SK-N-SH treated with all-trans-retinoic acid at 6 μM for 48 hours (cell line): ENCODE measurements at regions not wholly inside any gene's neighbourhood (a gene's known extent, or its start where the extent isn't known, plus 50 kb on each side); places are given as distances from the start of the nearest gene placed in this dataset.

Experiments
- ATAC-seq: fragments of 200-7000 bp; cut with Tn5 transposase; 3 replicates; pipeline ENCODE4 v1.9.1; 2020; ENCODE audit warnings: mild to moderate bottlenecking, moderate library complexity
- ARNTL ChIP-seq: fragments of 450-650 bp; formaldehyde crosslinking; IDR thresholded peaks from 2 replicates; pipeline ENCODE4 v1.5.0; 2020; ENCODE audit warnings: low read depth, mild to moderate bottlenecking, moderate library complexity, borderline replicate concordance
- BACH2 ChIP-seq: fragments of 250-450 bp; sonication (Bioruptor Pico); IDR thresholded peaks from 2 replicates; pipeline ENCODE4 v1.9.0; 2021; ENCODE audit warnings: mild to moderate bottlenecking, borderline replicate concordance
- CREB5 ChIP-seq: fragments of 250-450 bp; sonication (Bioruptor Pico); IDR thresholded peaks from 2 replicates; pipeline ENCODE4 v1.5.1; 2020; ENCODE audit warnings: low read depth, mild to moderate bottlenecking, moderate library complexity
- CSDC2 ChIP-seq: fragments of 250-450 bp; sonication (Bioruptor Pico); IDR thresholded peaks from 2 replicates; pipeline ENCODE4 v1.5.0; 2020; ENCODE audit warnings: mild to moderate bottlenecking, moderate library complexity
- CSRNP3 ChIP-seq: fragments of 250-450 bp; sonication (Bioruptor Pico); IDR thresholded peaks from 2 replicates; pipeline ENCODE4 v1.5.1; 2021; ENCODE audit warnings: mild to moderate bottlenecking, moderate library complexity
- ESRRG ChIP-seq: fragments of 250-450 bp; sonication (Bioruptor Pico); IDR thresholded peaks from 2 replicates; pipeline ENCODE4 v1.6.1; 2021; ENCODE audit warnings: mild to moderate bottlenecking
- GLIS3 ChIP-seq: fragments of 250-450 bp; sonication (Bioruptor Pico); IDR thresholded peaks from 2 replicates; pipeline ENCODE4 v1.5.0; 2020; ENCODE audit warnings: mild to moderate bottlenecking, moderate library complexity
- ISL1 ChIP-seq: fragments of 250-450 bp; sonication (Bioruptor Pico); IDR thresholded peaks from 2 replicates; pipeline ENCODE4 v2.1.2; 2022; ENCODE audit warnings: mild to moderate bottlenecking, moderate library complexity
- OSR1 ChIP-seq: fragments of 250-450 bp; sonication (Bioruptor Pico); IDR thresholded peaks from 2 replicates; pipeline ENCODE4 v1.8.0; 2022; ENCODE audit warnings: moderate library complexity, mild to moderate bottlenecking, inconsistent platforms
- PATZ1 ChIP-seq: fragments of 250-450 bp; sonication (Bioruptor Pico); IDR thresholded peaks from 2 replicates; pipeline ENCODE4 v1.8.0; 2020; ENCODE audit warnings: mild to moderate bottlenecking, moderate library complexity, borderline replicate concordance
- POU6F1 ChIP-seq: fragments of 250-450 bp; sonication (Bioruptor Pico); IDR thresholded peaks from 2 replicates; pipeline ENCODE4 v1.8.0; 2021; ENCODE audit warnings: low read depth, mild to moderate bottlenecking, moderate library complexity, borderline replicate concordance
- PPARA ChIP-seq: fragments of 250-450 bp; sonication (Bioruptor Pico); IDR thresholded peaks from 2 replicates; pipeline ENCODE4 v1.5.0; 2020; ENCODE audit warnings: mild to moderate bottlenecking, borderline replicate concordance
- RARB ChIP-seq: fragments of 250-450 bp; sonication (Bioruptor Pico); IDR thresholded peaks from 2 replicates; pipeline ENCODE4 v1.8.0; 2021; ENCODE audit warnings: mild to moderate bottlenecking, moderate library complexity
- TCF4 ChIP-seq: fragments of 250-450 bp; sonication (Bioruptor Pico); IDR thresholded peaks from 2 replicates; pipeline ENCODE4 v1.8.0; 2021; ENCODE audit warnings: mild to moderate bottlenecking, moderate library complexity, borderline replicate concordance
- TOX ChIP-seq: fragments of 250-450 bp; sonication (Bioruptor Pico); IDR thresholded peaks from 2 replicates; pipeline ENCODE4 v1.8.0; 2021; ENCODE audit warnings: mild to moderate bottlenecking, moderate library complexity, borderline replicate concordance
- TSHZ2 ChIP-seq: fragments of 250-450 bp; sonication (Bioruptor Pico); IDR thresholded peaks from 2 replicates; pipeline ENCODE4 v1.5.0; 2020; ENCODE audit warnings: mild to moderate bottlenecking, moderate library complexity
- ZC3H10 ChIP-seq: fragments of 250-450 bp; sonication (Bioruptor Pico); IDR thresholded peaks from 2 replicates; pipeline ENCODE4 v1.5.1; 2021; ENCODE audit warnings: mild to moderate bottlenecking, moderate library complexity
- ZFP3 ChIP-seq: fragments of 250-450 bp; sonication (Bioruptor Pico); IDR thresholded peaks from 2 replicates; pipeline ENCODE4 v1.5.0; 2020; ENCODE audit warnings: mild to moderate bottlenecking, moderate library complexity
- ZFP30 ChIP-seq: fragments of 450-650 bp; formaldehyde crosslinking; IDR thresholded peaks from 2 replicates; pipeline ENCODE4 v1.5.0; 2022; ENCODE audit warnings: mild to moderate bottlenecking, moderate library complexity
- ZNF565 ChIP-seq: fragments of 450-650 bp; formaldehyde crosslinking; conservative IDR thresholded peaks from 2 replicates; pipeline ENCODE4 v1.5.0; 2020; ENCODE audit warnings: low read depth, mild to moderate bottlenecking, moderate library complexity
- ZNF8 ChIP-seq: fragments of 450-650 bp; formaldehyde crosslinking; IDR thresholded peaks from 2 replicates; pipeline ENCODE4 v1.5.0; 2020; ENCODE audit warnings: mild to moderate bottlenecking, moderate library complexity

- TF ChIP-seq TCF4 (CRISPR knock-in tag), result peak; percentile 58
- TF ChIP-seq RARB, result no peak
- ATAC-seq, result no peak
Observed at GRCh38 chr21:22444990-22445389, 1446.8 kb downstream of the NCAM2 start.

GRCh38 chr21:22450507-22450906, 1452.3 kb downstream of the NCAM2 start:
- no peak for TF ChIP-seq TSHZ2 (CRISPR knock-in tag)
- TF ChIP-seq ISL1 (CRISPR knock-in tag), result peak; percentile 42; the same call in 1 of the 2 replicates
- no peak for ATAC-seq

GRCh38 chr21:22456241-22456640, 1458.0 kb downstream of the NCAM2 start:
- TF ChIP-seq CREB5 (no peak), POU6F1 (CRISPR knock-in tag) (no peak), OSR1 (no peak), CSRNP3 (CRISPR knock-in tag) (no peak), TOX (CRISPR knock-in tag) (no peak), ARNTL (CRISPR knock-in tag) (no peak), ZNF8 (no peak), TSHZ2 (CRISPR knock-in tag) (no peak), ZNF565 (CRISPR knock-in tag) (no peak), CSDC2 (no peak), ZFP30 (CRISPR knock-in tag) (no peak), PATZ1 (CRISPR knock-in tag) (no peak), ESRRG (CRISPR knock-in tag) (no peak), GLIS3 (CRISPR knock-in tag) (no peak), ZFP3 (CRISPR knock-in tag) (no peak), BACH2 (CRISPR knock-in tag) (no peak), ZC3H10 (no peak), PPARA (CRISPR knock-in tag) (no peak)
- ATAC-seq, result no peak
